ENCODE measurements at regions not wholly inside any gene's neighbourhood (a gene's known extent, or its start where the extent isn't known, plus 50 kb on each side); places are given as distances from the start of the nearest gene placed in this dataset.
"Not testable (repeated sequence)": the region's sequence is repeated elsewhere in the genome, so short reads cannot be mapped to it uniquely, and the experiment has no call there.

GRCh38 chr2:228369400-228370031, 188.0 kb upstream of the SPHKAP start:
- DNase-seq (ENCODE audit: low read depth in 1 of 2, low spot score in 1 of 2) = no peak
- in situ Hi-C loops (cut with HindIII; ENCODE audit: low pct_unique_long_range_greater_than_20kb, low sequenced_read_pairs) = no loop called here
- TF ChIP-seq JUND (IDR thresholded peaks at IDR 0.05; ENCODE audit: low read depth) = no peak

- no peak for TF ChIP-seq JUND (IDR thresholded peaks at IDR 0.05; ENCODE audit: low read depth)
- DNase-seq (ENCODE audit: low read depth in 1 of 2, low spot score in 1 of 2) = no peak
- in situ Hi-C loops (cut with HindIII; ENCODE audit: low pct_unique_long_range_greater_than_20kb, low sequenced_read_pairs) = no loop called here
Observed at GRCh38 chr2:228367356-228367755, 185.9 kb upstream of the SPHKAP start.

DNA sequence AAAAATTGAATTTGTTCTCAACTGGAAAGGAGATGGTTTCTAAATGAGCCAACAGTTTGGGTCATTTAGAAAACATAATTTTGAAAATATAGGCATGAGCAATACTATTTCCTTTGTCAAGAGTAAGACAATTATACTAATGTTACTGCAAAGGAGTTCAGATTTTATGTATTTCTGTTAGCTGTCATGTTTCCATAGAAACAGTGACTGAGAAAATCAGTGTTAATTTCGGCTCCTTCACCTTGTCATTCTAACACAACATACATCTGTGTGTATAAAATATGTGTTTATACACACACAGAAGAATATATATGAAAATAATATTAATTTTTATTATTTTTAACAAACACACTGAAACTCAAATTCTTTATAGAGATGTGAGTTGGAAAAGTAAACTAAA, 178.0 kb upstream of the SPHKAP start:
- in situ Hi-C loops (cut with HindIII; ENCODE audit: low pct_unique_long_range_greater_than_20kb, low sequenced_read_pairs) = no loop called here
- no peak for TF ChIP-seq JUND (IDR thresholded peaks at IDR 0.05; ENCODE audit: low read depth)
- DNase-seq (ENCODE audit: low read depth in 1 of 2, low spot score in 1 of 2) = no peak

GRCh38 chr2:228355897-228356296, 174.4 kb upstream of the SPHKAP start:
- in situ Hi-C loops (cut with HindIII; ENCODE audit: low pct_unique_long_range_greater_than_20kb, low sequenced_read_pairs) = no loop called here
- DNase-seq (ENCODE audit: low read depth in 1 of 2, low spot score in 1 of 2) = no peak
- TF ChIP-seq JUND (IDR thresholded peaks at IDR 0.05; ENCODE audit: low read depth) = no peak

- DNase-seq (ENCODE audit: low read depth in 1 of 2, low spot score in 1 of 2); in situ Hi-C loops (cut with HindIII; ENCODE audit: low pct_unique_long_range_greater_than_20kb, low sequenced_read_pairs): not testable (repeated sequence)
Observed at GRCh38 chr2:228352980-228353379, 171.5 kb upstream of the SPHKAP start.

GRCh38 chr2:228352048-228352447, 170.6 kb upstream of the SPHKAP start:
- DNase-seq (ENCODE audit: low read depth in 1 of 2, low spot score in 1 of 2) = no peak
- no peak for TF ChIP-seq JUND (IDR thresholded peaks at IDR 0.05; ENCODE audit: low read depth)
- in situ Hi-C loops (cut with HindIII; ENCODE audit: low pct_unique_long_range_greater_than_20kb, low sequenced_read_pairs) = no loop called here

DNA sequence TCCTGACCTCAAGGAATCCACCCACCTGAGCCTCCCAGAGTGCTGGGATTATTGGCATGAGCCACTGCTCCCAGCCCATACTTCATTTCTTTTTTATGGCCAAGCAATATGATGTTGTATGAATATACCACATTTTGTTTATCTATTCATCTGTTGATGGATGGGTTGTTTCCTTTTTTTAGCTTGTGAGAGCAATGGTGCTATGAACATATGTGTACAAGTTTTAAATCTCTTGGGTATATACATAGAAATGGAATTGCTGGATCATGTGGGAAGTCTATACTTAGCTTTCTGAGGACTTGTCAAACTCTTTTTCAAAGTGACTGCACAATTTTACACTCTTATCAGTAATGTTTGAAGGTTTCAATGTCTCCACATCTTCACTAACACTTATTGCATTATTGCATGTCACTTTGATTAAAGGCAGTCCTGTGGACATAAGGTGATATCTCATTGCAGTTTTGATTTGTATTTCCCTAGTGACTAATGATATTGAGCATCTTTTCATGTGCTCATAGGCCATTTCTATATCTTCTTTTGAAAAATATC, 167.1 kb upstream of the SPHKAP start:
- no peak for TF ChIP-seq JUND (IDR thresholded peaks at IDR 0.05; ENCODE audit: low read depth)
- no peak for DNase-seq (ENCODE audit: low read depth in 1 of 2, low spot score in 1 of 2)
- in situ Hi-C loops (cut with HindIII; ENCODE audit: low pct_unique_long_range_greater_than_20kb, low sequenced_read_pairs) = no loop called here

DNA sequence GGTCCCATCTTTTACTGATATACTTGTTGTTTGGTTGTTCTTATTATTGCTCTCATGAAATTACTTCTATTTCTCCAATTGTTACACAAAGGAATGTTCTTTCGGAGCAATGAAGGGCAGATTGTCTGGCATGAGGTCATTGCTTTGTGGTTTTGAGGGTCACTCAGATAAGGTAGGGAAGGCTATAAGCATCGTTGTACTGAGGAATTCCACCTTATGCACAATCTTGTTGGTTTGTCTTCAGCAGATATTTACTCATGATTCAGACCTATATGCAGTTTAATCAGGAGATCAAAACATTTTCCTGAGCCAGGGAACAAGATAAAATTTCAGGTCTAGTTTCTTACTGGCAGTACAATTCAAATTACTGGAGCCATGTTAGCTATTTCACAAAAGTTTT, 163.0 kb upstream of the SPHKAP start:
- no peak for DNase-seq (ENCODE audit: low read depth in 1 of 2, low spot score in 1 of 2)
- in situ Hi-C loops (cut with HindIII; ENCODE audit: low pct_unique_long_range_greater_than_20kb, low sequenced_read_pairs) = no loop called here
- TF ChIP-seq JUND (IDR thresholded peaks at IDR 0.05; ENCODE audit: low read depth) = no peak

DNA sequence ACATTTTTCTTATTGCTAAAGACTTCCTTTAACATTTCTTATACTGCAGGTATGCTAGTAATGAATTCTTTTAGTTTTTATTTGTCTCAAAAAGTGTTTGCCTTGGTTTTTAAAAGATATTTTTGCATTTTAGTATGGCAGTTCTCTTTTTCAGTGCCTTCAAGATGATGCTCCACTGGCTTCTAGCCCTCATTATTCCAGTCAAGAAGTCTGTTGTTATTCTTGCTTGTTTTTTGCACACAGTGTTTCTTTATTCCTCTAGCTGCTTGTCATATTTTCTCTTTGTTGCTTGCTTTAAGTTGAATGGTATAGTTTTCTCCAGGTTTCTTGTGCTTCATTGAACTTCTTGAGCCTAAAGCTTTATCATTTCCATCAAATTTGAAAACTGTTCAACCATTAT, 158.0 kb upstream of the SPHKAP start:
- in situ Hi-C loops (cut with HindIII; ENCODE audit: low pct_unique_long_range_greater_than_20kb, low sequenced_read_pairs) = no loop called here
- DNase-seq (ENCODE audit: low read depth in 1 of 2, low spot score in 1 of 2) = no peak
- no peak for TF ChIP-seq JUND (IDR thresholded peaks at IDR 0.05; ENCODE audit: low read depth)

- DNase-seq (ENCODE audit: low read depth in 1 of 2, low spot score in 1 of 2) = no peak
- no peak for TF ChIP-seq JUND (IDR thresholded peaks at IDR 0.05; ENCODE audit: low read depth)
- in situ Hi-C loops (cut with HindIII; ENCODE audit: low pct_unique_long_range_greater_than_20kb, low sequenced_read_pairs) = no loop called here
Observed at GRCh38 chr2:228334180-228334579, 152.7 kb upstream of the SPHKAP start.

DNA sequence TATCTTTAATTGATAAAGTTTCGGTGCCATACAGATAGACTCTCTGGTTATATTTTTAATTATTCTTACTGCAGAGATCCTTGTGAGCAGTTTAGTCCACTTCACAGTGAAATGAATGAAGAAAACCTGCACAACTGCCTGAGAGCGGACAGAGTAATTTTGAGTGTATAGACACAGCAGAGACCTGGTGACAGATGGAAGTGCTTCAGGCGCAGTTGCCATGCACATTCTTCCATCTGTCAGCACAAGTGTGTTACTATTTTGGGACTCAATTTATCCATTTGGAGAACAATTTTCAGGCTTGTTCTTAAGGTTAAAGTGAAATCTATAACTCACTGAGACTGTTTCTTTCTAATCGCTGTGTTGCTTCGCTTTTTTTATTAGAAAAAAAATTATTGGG, 147.8 kb upstream of the SPHKAP start:
- no peak for DNase-seq (ENCODE audit: low read depth in 1 of 2, low spot score in 1 of 2)
- no peak for TF ChIP-seq JUND (IDR thresholded peaks at IDR 0.05; ENCODE audit: low read depth)
- in situ Hi-C loops (cut with HindIII; ENCODE audit: low pct_unique_long_range_greater_than_20kb, low sequenced_read_pairs) = no loop called here

DNA sequence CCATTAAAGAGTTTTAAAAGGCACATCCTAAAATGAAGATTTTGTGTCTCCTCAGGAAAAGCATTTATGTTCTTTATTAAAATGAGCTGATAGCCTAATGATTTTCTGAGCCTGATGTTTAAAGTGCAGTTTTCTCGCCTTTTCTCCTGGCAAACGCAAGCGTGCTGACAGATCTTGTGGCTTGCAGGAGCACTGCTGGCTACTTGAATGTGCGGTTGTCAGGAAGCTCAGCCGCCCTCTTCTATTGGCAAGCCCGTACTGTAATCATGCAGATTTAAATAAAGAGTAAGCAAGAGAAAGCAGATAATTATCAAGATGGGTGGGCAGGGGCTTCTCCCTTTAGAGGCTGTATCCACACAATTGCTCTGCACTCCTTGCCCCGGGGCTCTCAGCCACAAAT, 139.5 kb upstream of the SPHKAP start:
- no peak for TF ChIP-seq JUND (IDR thresholded peaks at IDR 0.05; ENCODE audit: low read depth)
- in situ Hi-C loops (cut with HindIII; ENCODE audit: low pct_unique_long_range_greater_than_20kb, low sequenced_read_pairs) = no loop called here
- no peak for DNase-seq (ENCODE audit: low read depth in 1 of 2, low spot score in 1 of 2)

DNA sequence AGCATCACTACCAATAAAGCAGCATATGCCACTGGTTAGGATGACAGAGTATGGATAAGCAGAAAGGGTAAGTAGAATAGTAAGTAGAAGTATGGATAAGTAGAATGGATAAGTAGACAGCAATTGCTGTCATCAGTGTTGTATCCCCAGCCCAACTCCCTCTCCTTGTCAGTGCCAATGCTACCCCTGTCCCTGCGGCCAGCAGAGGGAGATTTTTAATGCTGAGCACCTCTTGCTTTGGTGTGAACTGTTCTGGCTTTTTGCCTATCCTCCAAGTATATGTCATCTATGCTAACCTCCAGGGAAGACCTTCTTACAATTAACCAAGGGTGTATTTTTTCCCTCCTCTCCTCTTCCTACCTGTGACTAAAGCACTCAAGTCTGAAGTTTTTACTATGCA, 136.7 kb upstream of the SPHKAP start:
- DNase-seq (ENCODE audit: low read depth in 1 of 2, low spot score in 1 of 2) = peak in 1 of 2 experiments; percentile 62
- in situ Hi-C loops (cut with HindIII; ENCODE audit: low pct_unique_long_range_greater_than_20kb, low sequenced_read_pairs) = no loop called here

DNA sequence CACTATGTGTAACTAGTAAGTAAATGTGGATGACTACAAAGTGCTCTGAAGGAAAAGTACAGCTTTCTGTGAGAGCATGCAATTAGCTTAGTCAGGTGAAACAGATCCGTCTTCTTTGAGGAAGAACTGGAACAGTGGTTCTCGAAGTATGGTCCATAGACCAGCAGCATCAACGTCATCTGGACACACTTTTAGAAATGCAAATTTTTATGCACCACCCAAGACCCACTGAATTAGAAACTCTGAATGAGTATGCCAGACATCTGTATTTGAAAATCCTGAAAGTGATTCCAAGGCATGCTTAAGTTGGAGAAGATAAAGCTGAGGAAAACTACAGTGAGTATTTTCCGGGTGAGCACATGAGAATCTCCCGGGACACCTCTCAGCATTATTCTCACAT, 130.7 kb upstream of the SPHKAP start:
- TF ChIP-seq JUND (IDR thresholded peaks at IDR 0.05; ENCODE audit: low read depth) = no peak
- in situ Hi-C loops (cut with HindIII; ENCODE audit: low pct_unique_long_range_greater_than_20kb, low sequenced_read_pairs) = no loop called here

More for the DNA sequence above, 136.7 kb upstream of the SPHKAP start:
- no peak for TF ChIP-seq JUND (IDR thresholded peaks at IDR 0.05; ENCODE audit: low read depth)

More for the DNA sequence above, 130.7 kb upstream of the SPHKAP start:
- no peak for DNase-seq (ENCODE audit: low read depth in 1 of 2, low spot score in 1 of 2)

All from T47D (cell line).